ENCODE measurements at regions not wholly inside any gene's neighbourhood (a gene's known extent, or its start where the extent isn't known, plus 50 kb on each side); places are given as distances from the start of the nearest gene placed in this dataset.

- 51 to 66% methylated on average over 3 of the region's 3 CpGs for WGBS, 2 donors
- TF ChIP-seq CTCF (IDR thresholded peaks at IDR 0.05) (no peak), POLR2A (IDR thresholded peaks at IDR 0.05) (no peak)
- H3K9me3 ChIP-seq: no peaks in the 10 kb centered on the region
- no peaks in the 10 kb centered on the region for H3K27me3 ChIP-seq
- DNase-seq: no peak
- H3K36me3 ChIP-seq (replicated peaks in 1 of 2; ENCODE audit: insufficient read depth in 1 of 2, low read depth in 2 of 2): no peaks in the 10 kb centered on the region
- H3K4me1 ChIP-seq: no peaks in the 10 kb centered on the region
- ATAC-seq: no peak
- no peak overlapping the region for H3K4me3 ChIP-seq
- intact Hi-C loops (cut with DNase I): no loop called here
- H3K27ac ChIP-seq: no peak overlapping the region
Measured at GRCh38 chr2:12856934-12857601, 140.3 kb downstream of the TRIB2 start.

GRCh38 chr2:12857891-12858290 is 141.2 kb downstream of the TRIB2 start:
- no peak for ATAC-seq

GRCh38 chr2:12858786-12859185 is 142.1 kb downstream of the TRIB2 start:
- ATAC-seq (no peak), DNase-seq (no peak)
- intact Hi-C loops (cut with DNase I): no loop called here
- Histone ChIP-seq H3K4me3 (no peak overlapping the region), H3K36me3 (replicated peaks in 1 of 2; ENCODE audit: insufficient read depth in 1 of 2, low read depth in 2 of 2) (no peaks in the 10 kb centered on the region), H3K27ac (no peak overlapping the region), H3K4me1 (no peaks in the 10 kb centered on the region), H3K9me3 (peaks cover 0 to 7% (median 0%) of the 10 kb centered on the region in 3 donors), H3K27me3 (no peaks in the 10 kb centered on the region)
- TF ChIP-seq CTCF (IDR thresholded peaks at IDR 0.05): no peak
- TF ChIP-seq POLR2A (IDR thresholded peaks at IDR 0.05): no peak

More at GRCh38 chr2:12857891-12858290, 141.2 kb downstream of the TRIB2 start:
- Histone ChIP-seq H3K27me3 (no peaks in the 10 kb centered on the region), H3K9me3 (no peaks in the 10 kb centered on the region), H3K4me3 (no peak overlapping the region), H3K36me3 (replicated peaks in 1 of 2; ENCODE audit: insufficient read depth in 1 of 2, low read depth in 2 of 2) (no peaks in the 10 kb centered on the region), H3K4me1 (no peaks in the 10 kb centered on the region), H3K27ac (no peak overlapping the region)
- intact Hi-C loops (cut with DNase I): no loop called here
- WGBS, 2 donors: 52% methylated on average over 1 of the region's 1 CpG
- TF ChIP-seq POLR2A (IDR thresholded peaks at IDR 0.05) (no peak), CTCF (IDR thresholded peaks at IDR 0.05) (no peak)
- no peak for DNase-seq

- no peak for ATAC-seq
- 76 to 84% methylated on average over 2 of the region's 2 CpGs for WGBS, 2 donors
- no peaks in the 10 kb centered on the region for H3K36me3 ChIP-seq (replicated peaks in 1 of 2; ENCODE audit: insufficient read depth in 1 of 2, low read depth in 2 of 2)
- peaks cover 0 to 10% (median 0%) of the 10 kb centered on the region in 3 donors for H3K9me3 ChIP-seq
- TF ChIP-seq CTCF (IDR thresholded peaks at IDR 0.05): no peak
- no peak for TF ChIP-seq POLR2A (IDR thresholded peaks at IDR 0.05)
- intact Hi-C loops (cut with DNase I): no loop called here
- H3K27ac ChIP-seq: no peak overlapping the region
- DNase-seq: no peak
- no peaks in the 10 kb centered on the region for H3K27me3 ChIP-seq
- H3K4me3 ChIP-seq: no peak overlapping the region
- no peaks in the 10 kb centered on the region for H3K4me1 ChIP-seq
Measured at GRCh38 chr2:12861344-12861930, 144.7 kb downstream of the TRIB2 start.

GRCh38 chr2:12862541-12862940 is 145.8 kb downstream of the TRIB2 start:
- Histone ChIP-seq H3K9me3 (peaks cover 0 to 10% (median 0%) of the 10 kb centered on the region in 3 donors), H3K27me3 (no peaks in the 10 kb centered on the region), H3K36me3 (replicated peaks in 1 of 2; ENCODE audit: insufficient read depth in 1 of 2, low read depth in 2 of 2) (no peaks in the 10 kb centered on the region), H3K4me1 (no peaks in the 10 kb centered on the region), H3K4me3 (no peak overlapping the region), H3K27ac (no peak overlapping the region)
- TF ChIP-seq POLR2A (IDR thresholded peaks at IDR 0.05): no peak
- no peak for TF ChIP-seq CTCF (IDR thresholded peaks at IDR 0.05)
- ATAC-seq: no peak
- intact Hi-C loops (cut with DNase I): no loop called here
- DNase-seq: no peak

Measured in body of pancreas (tissue), 4 donors.